ENCODE measurements at regions not wholly inside any gene's neighbourhood (a gene's known extent, or its start where the extent isn't known, plus 50 kb on each side); places are given as distances from the start of the nearest gene placed in this dataset.

DNA sequence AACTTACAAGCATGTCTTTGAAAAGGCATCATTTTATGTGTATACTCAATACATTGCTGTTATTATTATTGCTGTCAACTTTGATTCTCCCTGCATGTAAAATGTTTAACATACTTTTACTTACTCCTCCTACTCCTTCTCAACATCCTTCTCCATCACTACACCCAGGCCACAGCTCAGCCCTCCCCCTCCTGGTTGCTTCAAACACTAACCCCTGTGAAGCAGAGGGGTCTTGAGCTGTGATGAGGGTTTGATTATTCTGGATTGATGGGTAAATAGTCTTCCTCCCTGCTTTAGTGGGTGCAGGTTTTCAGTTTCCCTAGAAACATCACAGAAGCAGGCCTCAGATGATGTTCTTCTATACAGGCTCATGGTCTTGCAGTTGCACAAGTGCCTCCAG is 221.0 kb downstream of the OSR1 start:
- Histone ChIP-seq H3K36me3 (ENCODE audit: control insufficient read depth in 4 of 4, insufficient read depth in 3 of 4, low read depth in 1 of 4, low read length in 3 of 4) (no peaks in the 10 kb centered on the region), H3K9ac (ENCODE audit: low read depth in 1 of 2, low read length in 2 of 2) (no peak overlapping the region), H3K27me3 (ENCODE audit: control insufficient read depth in 4 of 4, insufficient read depth in 4 of 4, low read length in 3 of 4) (no peaks in the 10 kb centered on the region), H3K27ac (ENCODE audit: low read depth in 1 of 2, low read length in 2 of 2) (no peak overlapping the region), H3K4me3 (ENCODE audit: low read depth in 1 of 3, low read length in 3 of 3) (no peak overlapping the region), H3K4me1 (ENCODE audit: control insufficient read depth in 4 of 4, insufficient read depth in 4 of 4, low read length in 3 of 4) (no peaks in the 10 kb centered on the region), H3K9me3 (ENCODE audit: control insufficient read depth in 4 of 4, low read length in 3 of 4) (peaks cover 0 to 1% (median 0%) of the 10 kb centered on the region in 4 donors)
- DNase-seq (ENCODE audit: low spot score): no peak
- TF ChIP-seq FOXA2 (IDR thresholded peaks at IDR 0.05) (no peak), RAD21 (IDR thresholded peaks at IDR 0.05) (no peak), EGR1 (IDR thresholded peaks at IDR 0.05; ENCODE audit: low read depth in 2 of 2) (no peak)
- TF ChIP-seq, protein P1, sequence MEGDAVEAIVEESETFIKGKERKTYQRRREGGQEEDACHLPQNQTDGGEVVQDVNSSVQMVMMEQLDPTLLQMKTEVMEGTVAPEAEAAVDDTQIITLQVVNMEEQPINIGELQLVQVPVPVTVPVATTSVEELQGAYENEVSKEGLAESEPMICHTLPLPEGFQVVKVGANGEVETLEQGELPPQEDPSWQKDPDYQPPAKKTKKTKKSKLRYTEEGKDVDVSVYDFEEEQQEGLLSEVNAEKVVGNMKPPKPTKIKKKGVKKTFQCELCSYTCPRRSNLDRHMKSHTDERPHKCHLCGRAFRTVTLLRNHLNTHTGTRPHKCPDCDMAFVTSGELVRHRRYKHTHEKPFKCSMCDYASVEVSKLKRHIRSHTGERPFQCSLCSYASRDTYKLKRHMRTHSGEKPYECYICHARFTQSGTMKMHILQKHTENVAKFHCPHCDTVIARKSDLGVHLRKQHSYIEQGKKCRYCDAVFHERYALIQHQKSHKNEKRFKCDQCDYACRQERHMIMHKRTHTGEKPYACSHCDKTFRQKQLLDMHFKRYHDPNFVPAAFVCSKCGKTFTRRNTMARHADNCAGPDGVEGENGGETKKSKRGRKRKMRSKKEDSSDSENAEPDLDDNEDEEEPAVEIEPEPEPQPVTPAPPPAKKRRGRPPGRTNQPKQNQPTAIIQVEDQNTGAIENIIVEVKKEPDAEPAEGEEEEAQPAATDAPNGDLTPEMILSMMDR (IDR thresholded peaks at IDR 0.05; ENCODE audit: low read depth, low read length, missing input control): no peak

DNA sequence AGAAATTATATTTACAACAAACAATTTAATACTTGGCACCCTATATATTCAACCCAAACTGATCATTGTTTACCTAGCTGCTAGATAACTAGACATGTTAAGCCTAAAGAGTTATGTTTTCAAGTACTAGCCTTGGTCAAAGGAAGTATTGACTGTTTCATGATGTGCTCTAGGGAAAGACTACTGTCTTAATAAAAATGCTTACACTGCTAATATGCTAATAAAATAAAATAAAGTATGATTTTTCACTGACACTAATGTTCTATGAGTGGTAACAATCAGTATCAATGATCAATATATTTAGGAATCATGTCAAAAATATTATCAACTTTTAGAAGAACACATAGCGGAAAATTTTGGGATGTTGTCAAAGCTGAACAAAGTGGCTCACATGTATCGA is 225.5 kb downstream of the OSR1 start:
- peaks cover 0 to 1% (median 0%) of the 10 kb centered on the region in 4 donors for H3K9me3 ChIP-seq (ENCODE audit: control insufficient read depth in 4 of 4, low read length in 3 of 4)
- H3K36me3 ChIP-seq (ENCODE audit: control insufficient read depth in 4 of 4, insufficient read depth in 3 of 4, low read depth in 1 of 4, low read length in 3 of 4): no peaks in the 10 kb centered on the region
- DNase-seq (ENCODE audit: low spot score): no peak
- H3K27me3 ChIP-seq (ENCODE audit: control insufficient read depth in 4 of 4, insufficient read depth in 4 of 4, low read length in 3 of 4): no peaks in the 10 kb centered on the region
- H3K4me3 ChIP-seq (ENCODE audit: low read depth in 1 of 3, low read length in 3 of 3): no peak overlapping the region
- no peak overlapping the region for H3K27ac ChIP-seq (ENCODE audit: low read depth in 1 of 2, low read length in 2 of 2)
- H3K4me1 ChIP-seq (ENCODE audit: control insufficient read depth in 4 of 4, insufficient read depth in 4 of 4, low read length in 3 of 4): no peaks in the 10 kb centered on the region
- no peak overlapping the region for H3K9ac ChIP-seq (ENCODE audit: low read depth in 1 of 2, low read length in 2 of 2)
- TF ChIP-seq RAD21 (IDR thresholded peaks at IDR 0.05): no peak
- TF ChIP-seq, protein P2, sequence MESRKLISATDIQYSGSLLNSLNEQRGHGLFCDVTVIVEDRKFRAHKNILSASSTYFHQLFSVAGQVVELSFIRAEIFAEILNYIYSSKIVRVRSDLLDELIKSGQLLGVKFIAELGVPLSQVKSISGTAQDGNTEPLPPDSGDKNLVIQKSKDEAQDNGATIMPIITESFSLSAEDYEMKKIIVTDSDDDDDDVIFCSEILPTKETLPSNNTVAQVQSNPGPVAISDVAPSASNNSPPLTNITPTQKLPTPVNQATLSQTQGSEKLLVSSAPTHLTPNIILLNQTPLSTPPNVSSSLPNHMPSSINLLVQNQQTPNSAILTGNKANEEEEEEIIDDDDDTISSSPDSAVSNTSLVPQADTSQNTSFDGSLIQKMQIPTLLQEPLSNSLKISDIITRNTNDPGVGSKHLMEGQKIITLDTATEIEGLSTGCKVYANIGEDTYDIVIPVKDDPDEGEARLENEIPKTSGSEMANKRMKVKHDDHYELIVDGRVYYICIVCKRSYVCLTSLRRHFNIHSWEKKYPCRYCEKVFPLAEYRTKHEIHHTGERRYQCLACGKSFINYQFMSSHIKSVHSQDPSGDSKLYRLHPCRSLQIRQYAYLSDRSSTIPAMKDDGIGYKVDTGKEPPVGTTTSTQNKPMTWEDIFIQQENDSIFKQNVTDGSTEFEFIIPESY (IDR thresholded peaks at IDR 0.05): no peak
- TF ChIP-seq EGR1 (IDR thresholded peaks at IDR 0.05; ENCODE audit: low read depth in 2 of 2): no peak
- TF ChIP-seq SP1 (IDR thresholded peaks at IDR 0.05): no peak
- TF ChIP-seq, protein P3, sequence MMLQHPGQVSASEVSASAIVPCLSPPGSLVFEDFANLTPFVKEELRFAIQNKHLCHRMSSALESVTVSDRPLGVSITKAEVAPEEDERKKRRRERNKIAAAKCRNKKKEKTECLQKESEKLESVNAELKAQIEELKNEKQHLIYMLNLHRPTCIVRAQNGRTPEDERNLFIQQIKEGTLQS (IDR thresholded peaks at IDR 0.05): no peak
- no peak for TF ChIP-seq JUND (IDR thresholded peaks at IDR 0.05)
- TF ChIP-seq HNF4G (IDR thresholded peaks at IDR 0.05): no peak
- TF ChIP-seq FOXA1 (IDR thresholded peaks at IDR 0.05): no peak
- TF ChIP-seq, protein P4, sequence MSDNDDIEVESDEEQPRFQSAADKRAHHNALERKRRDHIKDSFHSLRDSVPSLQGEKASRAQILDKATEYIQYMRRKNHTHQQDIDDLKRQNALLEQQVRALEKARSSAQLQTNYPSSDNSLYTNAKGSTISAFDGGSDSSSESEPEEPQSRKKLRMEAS (IDR thresholded peaks at IDR 0.05): no peak
- no peak for TF ChIP-seq YY1 (IDR thresholded peaks at IDR 0.05)
- no peak for TF ChIP-seq FOXA2 (IDR thresholded peaks at IDR 0.05)
- TF ChIP-seq, protein P5, sequence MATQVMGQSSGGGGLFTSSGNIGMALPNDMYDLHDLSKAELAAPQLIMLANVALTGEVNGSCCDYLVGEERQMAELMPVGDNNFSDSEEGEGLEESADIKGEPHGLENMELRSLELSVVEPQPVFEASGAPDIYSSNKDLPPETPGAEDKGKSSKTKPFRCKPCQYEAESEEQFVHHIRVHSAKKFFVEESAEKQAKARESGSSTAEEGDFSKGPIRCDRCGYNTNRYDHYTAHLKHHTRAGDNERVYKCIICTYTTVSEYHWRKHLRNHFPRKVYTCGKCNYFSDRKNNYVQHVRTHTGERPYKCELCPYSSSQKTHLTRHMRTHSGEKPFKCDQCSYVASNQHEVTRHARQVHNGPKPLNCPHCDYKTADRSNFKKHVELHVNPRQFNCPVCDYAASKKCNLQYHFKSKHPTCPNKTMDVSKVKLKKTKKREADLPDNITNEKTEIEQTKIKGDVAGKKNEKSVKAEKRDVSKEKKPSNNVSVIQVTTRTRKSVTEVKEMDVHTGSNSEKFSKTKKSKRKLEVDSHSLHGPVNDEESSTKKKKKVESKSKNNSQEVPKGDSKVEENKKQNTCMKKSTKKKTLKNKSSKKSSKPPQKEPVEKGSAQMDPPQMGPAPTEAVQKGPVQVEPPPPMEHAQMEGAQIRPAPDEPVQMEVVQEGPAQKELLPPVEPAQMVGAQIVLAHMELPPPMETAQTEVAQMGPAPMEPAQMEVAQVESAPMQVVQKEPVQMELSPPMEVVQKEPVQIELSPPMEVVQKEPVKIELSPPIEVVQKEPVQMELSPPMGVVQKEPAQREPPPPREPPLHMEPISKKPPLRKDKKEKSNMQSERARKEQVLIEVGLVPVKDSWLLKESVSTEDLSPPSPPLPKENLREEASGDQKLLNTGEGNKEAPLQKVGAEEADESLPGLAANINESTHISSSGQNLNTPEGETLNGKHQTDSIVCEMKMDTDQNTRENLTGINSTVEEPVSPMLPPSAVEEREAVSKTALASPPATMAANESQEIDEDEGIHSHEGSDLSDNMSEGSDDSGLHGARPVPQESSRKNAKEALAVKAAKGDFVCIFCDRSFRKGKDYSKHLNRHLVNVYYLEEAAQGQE (IDR thresholded peaks at IDR 0.05): no peak
- no peak for TF ChIP-seq HNF4A (conservative IDR thresholded peaks at IDR 0.05)
- WGBS: 94% methylated on average over 2 of the region's 2 CpGs

Data from liver (tissue), 8 donors.